ENCODE measurements at regions not wholly inside any gene's neighbourhood (a gene's known extent, or its start where the extent isn't known, plus 50 kb on each side); places are given as distances from the start of the nearest gene placed in this dataset.
"Not testable (repeated sequence)": the region's sequence is repeated elsewhere in the genome, so short reads cannot be mapped to it uniquely, and the experiment has no call there.

GRCh38 chr2:163982938-163983337 lies 247.1 kb upstream of the FIGN start:
- no peak for DNase-seq (ENCODE audit: low read depth, low spot score)
- no peak overlapping the region for H3K4me3 ChIP-seq (ENCODE audit: low read depth, low read length)
- in situ Hi-C loops (cut with HindIII; ENCODE audit: low sequenced_read_pairs): no loop called here
- TF ChIP-seq, protein P1, sequence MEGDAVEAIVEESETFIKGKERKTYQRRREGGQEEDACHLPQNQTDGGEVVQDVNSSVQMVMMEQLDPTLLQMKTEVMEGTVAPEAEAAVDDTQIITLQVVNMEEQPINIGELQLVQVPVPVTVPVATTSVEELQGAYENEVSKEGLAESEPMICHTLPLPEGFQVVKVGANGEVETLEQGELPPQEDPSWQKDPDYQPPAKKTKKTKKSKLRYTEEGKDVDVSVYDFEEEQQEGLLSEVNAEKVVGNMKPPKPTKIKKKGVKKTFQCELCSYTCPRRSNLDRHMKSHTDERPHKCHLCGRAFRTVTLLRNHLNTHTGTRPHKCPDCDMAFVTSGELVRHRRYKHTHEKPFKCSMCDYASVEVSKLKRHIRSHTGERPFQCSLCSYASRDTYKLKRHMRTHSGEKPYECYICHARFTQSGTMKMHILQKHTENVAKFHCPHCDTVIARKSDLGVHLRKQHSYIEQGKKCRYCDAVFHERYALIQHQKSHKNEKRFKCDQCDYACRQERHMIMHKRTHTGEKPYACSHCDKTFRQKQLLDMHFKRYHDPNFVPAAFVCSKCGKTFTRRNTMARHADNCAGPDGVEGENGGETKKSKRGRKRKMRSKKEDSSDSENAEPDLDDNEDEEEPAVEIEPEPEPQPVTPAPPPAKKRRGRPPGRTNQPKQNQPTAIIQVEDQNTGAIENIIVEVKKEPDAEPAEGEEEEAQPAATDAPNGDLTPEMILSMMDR (IDR thresholded peaks at IDR 0.05; ENCODE audit: low read depth, low read length): no peak

DNA sequence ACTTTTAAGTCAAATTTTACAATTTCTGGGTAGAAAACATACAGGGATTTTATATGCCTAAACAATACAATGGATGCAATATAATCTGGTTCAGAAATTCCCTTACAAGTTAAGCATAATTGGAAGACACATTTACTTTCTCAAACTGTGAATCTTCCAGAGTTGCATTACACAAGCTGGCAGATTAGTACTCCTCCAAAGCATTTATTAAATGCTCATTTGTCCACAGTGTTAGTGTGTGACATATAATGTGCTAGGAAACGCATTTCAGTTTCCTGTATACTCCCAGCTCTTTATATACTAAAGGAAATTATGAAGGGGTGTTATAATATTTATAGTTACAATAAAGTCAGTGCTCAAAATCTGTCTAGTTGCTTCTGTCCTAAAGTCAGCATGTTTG lies 239.0 kb upstream of the FIGN start:
- in situ Hi-C loops (cut with HindIII; ENCODE audit: low sequenced_read_pairs): no loop called here
- TF ChIP-seq, protein P1 (IDR thresholded peaks at IDR 0.05; ENCODE audit: low read depth, low read length): no peak
- no peak overlapping the region for H3K4me3 ChIP-seq (ENCODE audit: low read depth, low read length)
- no peak for DNase-seq (ENCODE audit: low read depth, low spot score)

- in situ Hi-C loops (cut with HindIII; ENCODE audit: low sequenced_read_pairs): no loop called here
- TF ChIP-seq, protein P1 (IDR thresholded peaks at IDR 0.05; ENCODE audit: low read depth, low read length): no peak
- DNase-seq (ENCODE audit: low read depth, low spot score): no peak
- no peak overlapping the region for H3K4me3 ChIP-seq (ENCODE audit: low read depth, low read length)
Observed at GRCh38 chr2:163970058-163970813, 234.4 kb upstream of the FIGN start.

DNA sequence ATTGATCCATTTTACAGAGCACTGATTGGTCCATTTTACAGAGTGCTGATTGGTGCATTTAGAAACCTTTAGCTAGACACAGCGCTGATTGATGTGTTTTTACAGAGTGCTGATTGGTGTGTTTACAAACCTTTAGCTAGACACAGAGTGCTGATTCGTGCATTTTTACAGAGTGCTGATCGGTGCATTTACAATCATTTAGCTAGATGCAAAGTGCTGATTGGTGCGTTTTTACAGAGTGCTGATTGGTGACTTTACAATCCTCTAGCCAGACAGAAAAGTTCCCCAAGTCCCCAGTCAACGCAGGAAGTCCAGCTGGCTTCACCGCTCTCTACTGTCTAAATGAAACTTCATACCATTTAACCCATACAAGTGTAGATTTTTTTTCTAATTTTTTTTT lies 228.5 kb upstream of the FIGN start:
- H3K4me3 ChIP-seq (ENCODE audit: low read depth, low read length); DNase-seq (ENCODE audit: low read depth, low spot score); in situ Hi-C loops (cut with HindIII; ENCODE audit: low sequenced_read_pairs): not testable (repeated sequence)

DNA sequence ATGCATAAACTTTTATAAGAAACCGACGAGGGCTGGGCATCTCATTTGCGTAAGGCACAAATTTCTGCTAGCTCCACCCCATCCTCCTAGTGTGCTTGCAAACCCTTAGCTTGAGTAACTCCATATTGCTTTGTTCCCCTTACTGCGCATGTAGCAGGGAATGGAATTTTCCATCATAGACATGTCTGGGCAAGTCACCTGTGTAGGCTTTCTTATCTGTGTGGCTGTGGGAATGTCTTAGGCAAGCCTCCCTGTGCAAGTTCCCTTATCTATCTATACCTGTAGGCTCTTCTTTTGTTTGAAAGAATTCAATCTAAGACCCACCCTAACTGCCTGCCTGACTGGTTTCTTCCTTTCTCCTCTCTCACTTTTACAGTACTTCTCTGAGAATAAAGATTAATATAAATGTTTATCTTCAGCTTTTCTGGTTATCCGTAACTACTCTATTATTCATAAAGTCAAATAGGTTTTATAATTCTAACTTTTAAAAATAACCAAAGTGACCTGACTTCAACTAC lies 217.6 kb upstream of the FIGN start:
- no peak overlapping the region for H3K4me3 ChIP-seq (ENCODE audit: low read depth, low read length)
- in situ Hi-C loops (cut with HindIII; ENCODE audit: low sequenced_read_pairs): no loop called here

GRCh38 chr2:163951312-163951711 lies 215.5 kb upstream of the FIGN start:
- no peak overlapping the region for H3K4me3 ChIP-seq (ENCODE audit: low read depth, low read length)
- in situ Hi-C loops (cut with HindIII; ENCODE audit: low sequenced_read_pairs): no loop called here
- no peak for DNase-seq (ENCODE audit: low read depth, low spot score)
- TF ChIP-seq, protein P1 (IDR thresholded peaks at IDR 0.05; ENCODE audit: low read depth, low read length): no peak

More for the DNA sequence above, 217.6 kb upstream of the FIGN start:
- TF ChIP-seq, protein P1 (IDR thresholded peaks at IDR 0.05; ENCODE audit: low read depth, low read length): no peak
- DNase-seq (ENCODE audit: low read depth, low spot score): no peak

DNA sequence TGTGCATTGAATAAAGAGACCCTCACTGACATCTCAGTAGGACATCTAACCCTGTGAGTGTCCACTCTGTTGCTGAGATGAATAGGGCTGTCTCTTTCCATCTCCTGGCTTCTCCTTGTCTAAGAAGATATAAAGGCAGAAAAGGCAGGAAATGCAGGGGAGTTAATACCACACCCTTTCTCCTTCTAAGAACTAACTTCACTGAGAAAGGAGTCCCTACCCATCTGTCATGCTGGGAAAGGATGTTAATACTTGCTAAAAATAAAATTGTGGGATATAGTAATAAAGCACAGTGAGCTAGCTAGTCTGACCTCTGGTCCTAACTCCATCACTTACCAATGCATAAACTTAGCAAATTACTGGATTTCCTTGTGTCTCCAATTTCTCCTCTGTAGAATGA lies 213.9 kb upstream of the FIGN start:
- TF ChIP-seq, protein P1 (IDR thresholded peaks at IDR 0.05; ENCODE audit: low read depth, low read length): no peak
- no peak overlapping the region for H3K4me3 ChIP-seq (ENCODE audit: low read depth, low read length)
- no peak for DNase-seq (ENCODE audit: low read depth, low spot score)
- in situ Hi-C loops (cut with HindIII; ENCODE audit: low sequenced_read_pairs): no loop called here
